HEK293 (cell line): ENCODE measurements at regions not wholly inside any gene's neighbourhood (a gene's known extent, or its start where the extent isn't known, plus 50 kb on each side); places are given as distances from the start of the nearest gene placed in this dataset.

Experiments used
- CTCF ChIA-PET: fragments of 350-600 bp; formaldehyde crosslinking; extraction: SDS; loops from one replicate; lab custom pipeline; 2021; ENCODE audit warnings: antibody characterized with exemption; lab: Yijun Ruan, JAX
- POLR2A ChIA-PET: fragments of 300-600 bp; formaldehyde crosslinking; extraction: SDS; loops from one replicate; lab custom pipeline; 2020; ENCODE audit warnings: antibody characterized with exemption, inconsistent platforms; lab: Yijun Ruan, JAX
- H3K27ac ChIP-seq: fragments of 200-500 bp; sonication (Bioruptor generic); 2 replicates; pipeline ENCODE4 v1.5.1; 2014; ENCODE audit warnings: low read depth, low read length, control low read depth, inconsistent platforms; ENCODE audit errors: extremely low read depth
- H3K36me3 ChIP-seq, 2 experiments: fragments of 200-500 bp in 1 of 2; sonication (Bioruptor generic) in 1 of 2; 1 replicate in 1 of 2; 2 replicates in 1 of 2; pipeline ENCODE4 v1.5.1; 2014 to 2017; ENCODE audit warnings: inconsistent platforms in 2 of 2, low read length in 2 of 2; ENCODE audit not compliant: control insufficient read depth in 2 of 2, insufficient read depth in 1 of 2
- H3K4me1 ChIP-seq: fragments of 200-500 bp; sonication (Bioruptor generic); 2 replicates; pipeline ENCODE4 v1.5.1; 2014; ENCODE audit warnings: mild to moderate bottlenecking, low read length, inconsistent platforms; ENCODE audit not compliant: control insufficient read depth, insufficient read depth
- H3K4me3 ChIP-seq: 2 replicates; pipeline ENCODE4 v1.5.1; 2011; ENCODE audit warnings: low read depth, mild to moderate bottlenecking, control low read depth, low read length, moderate library complexity
- H3K9me3 ChIP-seq: fragments of 200-500 bp; sonication (Bioruptor generic); 2 replicates; pipeline ENCODE4 v1.5.1; 2014; ENCODE audit warnings: low read depth, low read length, inconsistent platforms; ENCODE audit not compliant: control insufficient read depth, insufficient read depth
- GLI2 ChIP-seq: fragments of 450-650 bp; formaldehyde crosslinking; IDR thresholded peaks from 2 replicates; pipeline ENCODE4; 2017; ENCODE audit warnings: missing biosample characterization, missing genetic modification characterization, low read depth, borderline replicate concordance
- KLF8 ChIP-seq: fragments of 450-650 bp; formaldehyde crosslinking; IDR thresholded peaks from 2 replicates; pipeline ENCODE4 v1.5.1; 2016; ENCODE audit warnings: missing biosample characterization, missing genetic modification characterization
- OSR2 ChIP-seq: fragments of 450-650 bp; formaldehyde crosslinking; IDR thresholded peaks from 2 replicates; pipeline ENCODE4 v1.5.1; 2016; ENCODE audit warnings: missing biosample characterization, missing genetic modification characterization
- TRIM28 ChIP-seq: IDR thresholded peaks from 2 replicates; pipeline ENCODE4 v1.6.1; 2011; ENCODE audit warnings: low read length, control low read depth, borderline replicate concordance
- WT1 ChIP-seq: fragments of 450-650 bp; formaldehyde crosslinking; IDR thresholded peaks from 2 replicates; pipeline ENCODE4 v1.5.1; 2016; ENCODE audit warnings: missing biosample characterization, missing genetic modification characterization
- ZBTB7A ChIP-seq: fragments of 450-650 bp; formaldehyde crosslinking; IDR thresholded peaks from 2 replicates; pipeline ENCODE4 v1.5.1; 2016; ENCODE audit warnings: low read depth, missing biosample characterization, missing genetic modification characterization
- ZNF19 ChIP-seq: fragments of 450-650 bp; formaldehyde crosslinking; IDR thresholded peaks from 2 replicates; pipeline ENCODE4; 2016; ENCODE audit warnings: missing biosample characterization, missing genetic modification characterization, low read depth
- ZNF239 ChIP-seq: fragments of 450-650 bp; formaldehyde crosslinking; IDR thresholded peaks from 2 replicates; pipeline ENCODE4 v1.5.1; 2016; ENCODE audit warnings: missing biosample characterization, missing genetic modification characterization
- ZNF26 ChIP-seq: fragments of 450-650 bp; formaldehyde crosslinking; IDR thresholded peaks from 2 replicates; pipeline ENCODE4 v1.5.1; 2016; ENCODE audit warnings: missing biosample characterization, missing genetic modification characterization
- ZNF311 ChIP-seq: fragments of 450-650 bp; formaldehyde crosslinking; IDR thresholded peaks from 2 replicates; pipeline ENCODE4 v1.5.1; 2017; ENCODE audit warnings: missing biosample characterization, missing genetic modification characterization, borderline replicate concordance
- ZNF37A ChIP-seq: fragments of 450-650 bp; IDR thresholded peaks from 2 replicates; pipeline ENCODE4 v1.5.1; 2018; ENCODE audit warnings: missing biosample characterization, missing genetic modification characterization
- ZNF394 ChIP-seq: fragments of 450-650 bp; formaldehyde crosslinking; IDR thresholded peaks from 2 replicates; pipeline ENCODE4 v1.5.1; 2016; ENCODE audit warnings: missing biosample characterization, missing genetic modification characterization, mild to moderate bottlenecking, moderate library complexity, borderline replicate concordance
- ZNF404 ChIP-seq: fragments of 450-650 bp; formaldehyde crosslinking; IDR thresholded peaks from 2 replicates; pipeline ENCODE4 v1.5.1; 2017; ENCODE audit warnings: missing biosample characterization, missing genetic modification characterization
- ZNF423 ChIP-seq: fragments of 450-650 bp; formaldehyde crosslinking; IDR thresholded peaks from 2 replicates; pipeline ENCODE4 v1.5.1; 2016; ENCODE audit warnings: missing biosample characterization, missing genetic modification characterization
- ZNF48 ChIP-seq: fragments of 450-650 bp; formaldehyde crosslinking; IDR thresholded peaks from 2 replicates; pipeline ENCODE4 v1.5.1; 2016; ENCODE audit warnings: missing biosample characterization, missing genetic modification characterization
- ZNF513 ChIP-seq: fragments of 450-650 bp; IDR thresholded peaks from 2 replicates; pipeline ENCODE4 v1.5.1; 2018; ENCODE audit warnings: missing biosample characterization, missing genetic modification characterization
- ZNF548 ChIP-seq: fragments of 450-650 bp; formaldehyde crosslinking; IDR thresholded peaks from 2 replicates; pipeline ENCODE4 v1.5.1; 2016; ENCODE audit warnings: missing biosample characterization, missing genetic modification characterization
- ZNF560 ChIP-seq: fragments of 450-650 bp; formaldehyde crosslinking; IDR thresholded peaks from 2 replicates; pipeline ENCODE4 v1.5.1; 2017; ENCODE audit warnings: missing biosample characterization, missing genetic modification characterization, borderline replicate concordance
- ZNF664 ChIP-seq: fragments of 450-650 bp; formaldehyde crosslinking; IDR thresholded peaks from 2 replicates; pipeline ENCODE4 v1.5.1; 2016; ENCODE audit warnings: missing biosample characterization, missing genetic modification characterization
- ZNF791 ChIP-seq: fragments of 450-650 bp; formaldehyde crosslinking; IDR thresholded peaks from 2 replicates; pipeline ENCODE4 v1.5.1; 2016; ENCODE audit warnings: missing biosample characterization, missing genetic modification characterization
- ZNF843 ChIP-seq: fragments of 450-650 bp; formaldehyde crosslinking; IDR thresholded peaks from 2 replicates; pipeline ENCODE4 v1.5.1; 2016; ENCODE audit warnings: missing biosample characterization, missing genetic modification characterization
- TF ChIP-seq, protein P1 (sequence below): fragments of 450-650 bp; formaldehyde crosslinking; IDR thresholded peaks from 2 replicates; pipeline ENCODE4 v1.5.1; 2016; ENCODE audit warnings: missing biosample characterization, missing genetic modification characterization
- TF ChIP-seq, protein P2 (sequence below): fragments of 450-650 bp; formaldehyde crosslinking; IDR thresholded peaks from 2 replicates; pipeline ENCODE4 v1.5.1; 2017; ENCODE audit warnings: missing biosample characterization, missing genetic modification characterization
- TF ChIP-seq, protein P3 (sequence below): fragments of 450-650 bp; formaldehyde crosslinking; IDR thresholded peaks from 2 replicates; pipeline ENCODE4 v1.5.1; 2016; ENCODE audit warnings: missing biosample characterization, missing genetic modification characterization

- TF ChIP-seq, protein P1, sequence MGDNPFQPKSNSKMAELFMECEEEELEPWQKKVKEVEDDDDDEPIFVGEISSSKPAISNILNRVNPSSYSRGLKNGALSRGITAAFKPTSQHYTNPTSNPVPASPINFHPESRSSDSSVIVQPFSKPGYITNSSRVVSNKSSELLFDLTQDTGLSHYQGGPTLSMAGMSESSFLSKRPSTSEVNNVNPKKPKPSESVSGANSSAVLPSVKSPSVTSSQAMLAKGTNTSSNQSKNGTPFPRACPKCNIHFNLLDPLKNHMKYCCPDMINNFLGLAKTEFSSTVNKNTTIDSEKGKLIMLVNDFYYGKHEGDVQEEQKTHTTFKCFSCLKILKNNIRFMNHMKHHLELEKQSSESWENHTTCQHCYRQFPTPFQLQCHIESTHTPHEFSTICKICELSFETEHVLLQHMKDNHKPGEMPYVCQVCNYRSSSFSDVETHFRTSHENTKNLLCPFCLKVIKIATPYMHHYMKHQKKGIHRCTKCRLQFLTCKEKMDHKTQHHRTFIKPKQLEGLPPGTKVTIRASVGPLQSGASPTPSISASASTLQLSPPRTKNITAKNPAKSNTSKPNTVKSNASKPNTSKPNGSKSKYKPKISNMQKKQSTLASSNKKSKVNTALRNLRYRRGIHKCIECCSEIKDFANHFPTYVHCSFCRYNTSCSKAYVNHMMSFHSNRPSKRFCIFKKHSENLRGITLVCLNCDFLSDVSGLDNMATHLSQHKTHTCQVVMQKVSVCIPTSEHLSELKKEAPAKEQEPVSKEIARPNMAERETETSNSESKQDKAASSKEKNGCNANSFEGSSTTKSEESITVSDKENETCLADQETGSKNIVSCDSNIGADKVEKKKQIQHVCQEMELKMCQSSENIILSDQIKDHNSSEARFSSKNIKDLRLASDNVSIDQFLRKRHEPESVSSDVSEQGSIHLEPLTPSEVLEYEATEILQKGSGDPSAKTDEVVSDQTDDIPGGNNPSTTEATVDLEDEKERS (tag by site-specific recombination) = no peak
- no peak for TF ChIP-seq ZNF37A
- TF ChIP-seq KLF8 (tag by site-specific recombination) = no peak
- no peak for TF ChIP-seq ZBTB7A (tag by site-specific recombination)
- TF ChIP-seq OSR2 (tag by site-specific recombination) = no peak
- TF ChIP-seq, protein P2, sequence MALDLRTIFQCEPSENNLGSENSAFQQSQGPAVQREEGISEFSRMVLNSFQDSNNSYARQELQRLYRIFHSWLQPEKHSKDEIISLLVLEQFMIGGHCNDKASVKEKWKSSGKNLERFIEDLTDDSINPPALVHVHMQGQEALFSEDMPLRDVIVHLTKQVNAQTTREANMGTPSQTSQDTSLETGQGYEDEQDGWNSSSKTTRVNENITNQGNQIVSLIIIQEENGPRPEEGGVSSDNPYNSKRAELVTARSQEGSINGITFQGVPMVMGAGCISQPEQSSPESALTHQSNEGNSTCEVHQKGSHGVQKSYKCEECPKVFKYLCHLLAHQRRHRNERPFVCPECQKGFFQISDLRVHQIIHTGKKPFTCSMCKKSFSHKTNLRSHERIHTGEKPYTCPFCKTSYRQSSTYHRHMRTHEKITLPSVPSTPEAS (tag by site-specific recombination) = no peak
- TF ChIP-seq TRIM28 = no peak
- TF ChIP-seq ZNF513 (tag by site-specific recombination) = no peak
- no peak for TF ChIP-seq ZNF19
- no peak for TF ChIP-seq ZNF26
- TF ChIP-seq ZNF311 (tag by site-specific recombination) = no peak
- no peak for TF ChIP-seq GLI2
- TF ChIP-seq WT1 (tag by site-specific recombination) = no peak
- no peak for TF ChIP-seq ZNF239
- no peak for TF ChIP-seq ZNF664
- no peak for TF ChIP-seq ZNF423
- no peak for TF ChIP-seq ZNF791 (tag by site-specific recombination)
- TF ChIP-seq ZNF48 (tag by site-specific recombination) = no peak
- TF ChIP-seq ZNF560 = no peak
- TF ChIP-seq ZNF404 = no peak
- Histone ChIP-seq H3K4me3 (no peak overlapping the region), H3K27ac (no peak overlapping the region), H3K36me3 (no peaks in the 10 kb centered on the region), H3K9me3 (no peaks in the 10 kb centered on the region), H3K4me1 (no peaks in the 10 kb centered on the region)
- POLR2A ChIA-PET = no interaction called here
- CTCF ChIA-PET = no interaction called here
Measured at GRCh38 chr4:85180533-85180932, 214.0 kb upstream of the WDFY3 start.

DNA sequence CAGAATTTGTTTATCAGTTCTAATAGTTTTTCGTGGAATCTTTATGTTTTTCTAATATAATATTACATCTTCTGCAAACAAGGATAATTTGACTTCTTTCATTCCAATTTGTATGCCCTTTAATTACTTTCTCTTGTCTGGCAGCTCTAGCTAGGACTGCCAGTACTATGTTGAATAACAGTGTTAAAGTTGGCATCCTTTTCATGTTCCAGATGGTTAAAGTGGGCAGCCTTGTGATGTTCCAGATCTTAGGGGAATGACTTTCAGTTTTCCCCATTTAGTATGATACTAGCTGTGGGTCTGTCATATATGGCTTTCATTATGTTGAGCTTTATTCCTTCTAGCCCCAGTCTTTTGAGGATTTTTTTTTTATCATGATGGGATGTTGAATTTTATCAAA lies 220.6 kb upstream of the WDFY3 start:
- Histone ChIP-seq H3K9me3 (no peaks in the 10 kb centered on the region), H3K4me3 (no peak overlapping the region), H3K36me3 (no peaks in the 10 kb centered on the region), H3K27ac (no peak overlapping the region), H3K4me1 (no peaks in the 10 kb centered on the region)
- ChIA-PET CTCF (interaction anchor here (1.1 kb wide), 1 partner anchor 18 kb away, joined by 7 read pairs; no protein-coding TSS in a partner anchor), POLR2A (no interaction called here)
- TF ChIP-seq ZNF548 (tag by site-specific recombination) (no peak), ZNF843 (tag by site-specific recombination) (no peak), ZNF394 (no peak)
- TF ChIP-seq, protein P3, sequence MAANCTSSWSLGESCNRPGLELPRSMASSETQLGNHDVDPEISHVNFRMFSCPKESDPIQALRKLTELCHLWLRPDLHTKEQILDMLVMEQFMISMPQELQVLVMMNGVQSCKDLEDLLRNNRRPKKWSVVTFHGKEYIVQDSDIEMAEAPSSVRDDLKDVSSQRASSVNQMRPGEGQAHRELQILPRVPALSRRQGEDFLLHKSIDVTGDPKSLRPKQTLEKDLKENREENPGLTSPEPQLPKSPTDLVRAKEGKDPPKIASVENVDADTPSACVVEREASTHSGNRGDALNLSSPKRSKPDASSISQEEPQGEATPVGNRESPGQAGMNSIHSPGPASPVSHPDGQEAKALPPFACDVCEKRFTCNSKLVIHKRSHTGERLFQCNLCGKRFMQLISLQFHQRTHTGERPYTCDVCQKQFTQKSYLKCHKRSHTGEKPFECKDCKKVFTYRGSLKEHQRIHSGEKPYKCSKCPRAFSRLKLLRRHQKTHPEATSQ = no peak
